ENCODE measurements at regions not wholly inside any gene's neighbourhood (a gene's known extent, or its start where the extent isn't known, plus 50 kb on each side); places are given as distances from the start of the nearest gene placed in this dataset.
"Not testable (repeated sequence)": the region's sequence is repeated elsewhere in the genome, so short reads cannot be mapped to it uniquely, and the experiment has no call there.

- no peak for DNase-seq
These were observed 521.7 kb upstream of the DAB2 start for GRCh38 chr5:39946356-39947045.

DNA sequence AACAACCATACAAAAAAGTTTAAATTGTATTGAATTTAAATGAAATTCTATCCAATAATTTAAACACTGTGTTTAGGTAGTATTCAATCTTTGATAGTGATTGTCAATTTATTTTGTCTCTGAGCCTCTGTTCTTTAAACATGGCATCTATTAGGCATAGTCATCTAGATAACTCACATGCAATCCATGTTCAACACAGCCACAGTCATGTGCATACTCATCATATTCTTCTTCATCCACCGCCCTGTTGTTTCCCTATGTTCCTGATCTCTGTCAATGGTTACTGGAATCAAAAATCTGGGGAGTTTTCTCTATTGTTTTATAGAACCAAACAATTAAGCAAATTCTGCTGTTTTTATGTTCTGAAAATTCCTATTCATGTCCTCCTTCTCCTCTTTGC, 521.1 kb upstream of the DAB2 start:
- no peak for DNase-seq

- no peak for DNase-seq
These were observed 519.0 kb upstream of the DAB2 start for GRCh38 chr5:39943811-39944210.

- DNase-seq, result no peak
These were observed 517.8 kb upstream of the DAB2 start for GRCh38 chr5:39942606-39943005.

GRCh38 chr5:39941416-39941815, 516.6 kb upstream of the DAB2 start:
- no peak for DNase-seq

- DNase-seq, result no peak
These were observed 510.1 kb upstream of the DAB2 start for GRCh38 chr5:39934830-39935229.

DNA sequence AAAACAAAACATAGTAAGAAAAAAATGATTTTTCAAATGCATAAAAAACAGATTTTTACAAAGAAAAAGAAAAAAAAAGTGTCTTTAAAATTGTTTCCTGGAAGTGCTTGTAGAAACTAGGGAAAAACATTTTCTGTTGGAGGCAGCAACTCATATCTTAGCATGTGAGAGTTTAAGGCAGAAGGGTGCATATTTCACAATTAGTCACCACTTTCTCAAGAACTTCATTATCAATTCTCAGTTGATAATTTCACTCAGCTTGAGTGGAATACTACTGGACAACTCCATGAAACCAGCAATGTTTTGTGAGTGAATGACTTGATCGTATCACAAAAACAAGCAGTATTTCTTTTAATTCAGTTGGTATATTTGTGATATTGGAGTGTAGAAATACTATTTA, 508.3 kb upstream of the DAB2 start:
- no peak for DNase-seq

DNA sequence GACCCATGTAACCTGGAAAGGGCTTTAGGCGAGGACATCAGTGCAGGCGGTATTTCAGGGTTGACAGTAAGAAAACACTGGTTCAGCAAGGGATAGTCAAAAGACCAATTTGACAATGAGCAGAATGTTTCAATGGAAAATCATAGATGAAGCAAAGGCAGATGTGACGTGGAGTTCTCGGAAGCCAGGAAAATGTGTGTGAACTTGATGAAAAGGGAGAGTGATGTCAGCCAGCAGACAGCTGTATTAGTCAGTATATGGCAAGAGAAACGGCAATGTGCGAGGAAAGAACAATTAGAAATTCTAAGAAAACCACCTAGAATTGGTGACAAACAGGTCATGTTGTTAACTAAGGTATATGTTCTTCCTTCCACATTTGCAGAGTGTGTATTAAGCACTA, 503.9 kb upstream of the DAB2 start:
- no peak for DNase-seq

DNA sequence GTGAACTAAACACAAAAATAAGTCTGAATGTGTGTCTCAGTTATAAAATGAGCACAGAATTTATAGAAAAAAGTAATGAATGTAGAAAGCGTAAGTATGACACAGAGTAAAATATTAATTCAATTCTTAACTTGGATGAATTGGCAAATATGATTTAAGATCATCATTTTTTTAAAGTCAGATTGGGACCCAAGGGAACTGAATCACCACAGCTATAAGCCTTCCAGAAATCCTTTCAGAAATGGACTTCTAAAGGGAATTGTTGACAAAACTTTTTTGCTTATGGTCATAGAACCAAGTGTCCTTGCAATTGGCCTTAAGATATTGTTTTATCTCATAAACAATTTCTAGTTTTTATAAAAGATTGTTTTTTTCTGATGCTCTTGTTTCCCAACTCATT, 495.1 kb upstream of the DAB2 start:
- DNase-seq, result no peak

DNA sequence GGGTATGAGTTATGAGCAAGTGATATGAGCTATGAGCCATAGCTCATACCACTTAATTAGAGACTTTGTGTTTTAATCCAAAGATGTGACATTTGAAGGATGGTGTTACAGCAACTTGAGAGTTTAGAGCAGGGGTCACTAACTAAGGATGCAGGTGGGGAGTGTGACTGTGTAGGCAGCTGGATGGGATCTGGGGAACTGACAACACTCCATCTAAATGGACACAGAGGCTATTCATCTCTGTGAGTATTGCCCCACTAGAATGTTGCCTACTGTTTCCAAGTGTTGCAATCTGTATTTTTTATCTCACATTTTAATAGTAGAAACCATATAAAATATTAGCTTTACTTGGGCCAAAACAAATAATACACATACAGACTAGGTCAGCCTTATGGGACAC, 488.1 kb upstream of the DAB2 start:
- DNase-seq, result no peak

- not testable (repeated sequence) for DNase-seq
These were observed 482.6 kb upstream of the DAB2 start for GRCh38 chr5:39907267-39907951.

DNA sequence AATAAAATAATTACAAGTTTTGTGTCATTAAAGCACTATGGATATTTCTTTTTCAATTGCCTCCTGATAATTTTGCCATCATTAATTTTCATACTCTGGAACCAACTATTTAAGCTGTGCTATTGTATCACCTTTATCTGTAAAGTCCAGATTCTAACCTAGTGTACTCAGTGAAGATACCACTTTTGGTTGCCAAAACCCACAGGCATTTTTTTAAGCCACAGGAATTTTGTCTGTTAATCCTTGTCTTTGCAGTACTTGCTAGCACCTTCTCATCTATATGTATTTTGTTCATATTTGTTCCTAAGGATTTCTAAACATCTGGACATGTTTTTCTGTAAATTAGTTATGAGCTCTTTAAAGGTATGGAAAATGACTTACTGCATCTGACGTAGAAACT, 481.4 kb upstream of the DAB2 start:
- DNase-seq, result no peak

DNA sequence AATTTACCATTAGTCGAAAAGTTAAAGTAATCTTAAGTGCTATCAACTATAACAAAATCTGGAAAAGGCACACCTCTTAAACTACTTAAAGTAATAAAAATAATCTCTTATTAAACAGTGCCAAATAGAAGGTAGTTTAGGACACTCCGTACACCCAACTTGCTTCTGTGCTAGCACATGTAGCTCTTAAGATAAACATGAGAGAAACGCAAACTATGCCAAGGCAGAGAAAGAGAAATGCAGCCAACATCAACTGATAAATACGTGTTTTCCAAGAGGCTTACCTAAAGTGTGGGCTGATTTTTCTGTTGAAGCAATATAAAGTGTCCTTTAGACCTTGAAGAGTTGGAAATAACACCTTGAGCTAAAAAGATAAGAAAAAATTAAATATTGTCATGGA, 480.6 kb upstream of the DAB2 start:
- DNase-seq, result no peak

DNA sequence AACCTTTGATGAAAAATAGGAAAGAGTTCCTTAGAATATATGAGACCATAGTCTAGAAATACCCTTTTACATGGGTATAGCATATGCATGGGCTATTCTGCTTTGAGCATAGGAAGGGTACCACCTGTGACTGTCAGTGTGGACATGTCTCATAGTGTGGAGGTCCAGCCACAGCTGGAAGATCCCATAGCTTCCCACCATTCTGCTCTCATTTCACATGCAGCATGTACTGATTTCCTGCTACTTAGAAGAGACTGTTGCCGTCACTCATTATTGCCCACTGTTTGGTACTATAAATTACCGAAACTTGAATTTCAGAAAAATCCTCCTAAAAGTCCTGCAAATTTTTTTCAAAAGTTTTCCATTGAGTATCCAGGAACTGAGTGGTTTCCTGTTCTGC, 477.8 kb upstream of the DAB2 start:
- DNase-seq, result no peak

DNA sequence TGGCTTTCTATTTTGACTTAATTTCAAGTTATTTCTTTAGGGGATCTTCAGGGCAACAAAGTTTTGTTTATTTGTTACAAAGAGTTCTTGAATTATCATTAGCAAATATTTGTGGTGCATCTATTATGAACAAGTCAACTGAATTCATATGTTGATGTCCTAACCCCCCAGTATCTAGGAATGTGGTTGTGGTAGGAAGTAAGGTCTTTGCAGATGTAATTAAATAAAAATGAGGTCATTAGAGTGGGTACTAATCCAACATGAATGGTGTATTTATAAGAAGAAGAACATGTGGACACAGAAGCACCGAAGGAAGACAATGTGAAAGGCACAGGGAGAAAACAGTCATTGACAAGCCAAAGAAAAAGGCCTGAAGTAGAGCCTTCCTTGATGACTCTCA, 474.0 kb upstream of the DAB2 start:
- DNase-seq, result no peak

- no peak for DNase-seq
These were observed 471.9 kb upstream of the DAB2 start for GRCh38 chr5:39896706-39897105.

DNA sequence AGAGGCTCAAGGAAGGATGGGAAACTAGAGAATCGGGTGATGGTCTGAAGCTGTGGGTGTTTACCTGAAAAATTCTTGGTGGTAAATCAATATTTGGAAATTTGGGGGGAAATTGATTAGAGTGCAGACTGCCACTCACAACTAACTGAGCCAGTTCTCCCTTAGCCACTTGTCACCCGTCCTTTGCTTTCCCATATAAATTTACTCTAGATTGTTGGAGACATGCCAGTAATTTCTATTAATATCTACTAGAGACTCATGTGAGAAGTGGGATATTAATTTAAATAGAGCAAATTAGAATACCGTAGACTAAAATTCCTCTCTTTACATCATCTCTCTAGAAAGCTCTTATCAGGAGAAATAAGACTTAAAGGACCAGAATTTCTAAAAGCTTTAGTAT, 471.3 kb upstream of the DAB2 start:
- DNase-seq, result no peak

DNA sequence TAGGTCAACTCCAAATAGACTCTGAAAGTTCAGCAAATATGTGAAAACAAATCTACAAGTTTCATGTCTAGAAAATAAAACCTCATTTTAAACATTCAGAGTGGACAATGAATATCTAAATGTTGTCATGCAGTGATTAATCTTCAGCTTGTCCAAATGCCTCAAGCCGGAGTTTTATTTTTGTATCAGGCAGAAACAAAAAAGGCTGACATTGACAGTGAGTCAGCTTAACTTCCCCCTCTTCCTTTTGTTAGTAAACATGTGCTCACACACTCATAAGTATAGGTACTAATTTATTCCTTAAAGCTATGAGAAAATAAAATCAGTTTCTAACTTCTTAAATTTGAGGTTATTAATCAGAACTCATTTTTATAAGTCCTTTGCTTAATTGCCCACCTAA, 467.9 kb upstream of the DAB2 start:
- DNase-seq, result no peak

- no peak for DNase-seq
These were observed 466.6 kb upstream of the DAB2 start for GRCh38 chr5:39891376-39891775.

DNA sequence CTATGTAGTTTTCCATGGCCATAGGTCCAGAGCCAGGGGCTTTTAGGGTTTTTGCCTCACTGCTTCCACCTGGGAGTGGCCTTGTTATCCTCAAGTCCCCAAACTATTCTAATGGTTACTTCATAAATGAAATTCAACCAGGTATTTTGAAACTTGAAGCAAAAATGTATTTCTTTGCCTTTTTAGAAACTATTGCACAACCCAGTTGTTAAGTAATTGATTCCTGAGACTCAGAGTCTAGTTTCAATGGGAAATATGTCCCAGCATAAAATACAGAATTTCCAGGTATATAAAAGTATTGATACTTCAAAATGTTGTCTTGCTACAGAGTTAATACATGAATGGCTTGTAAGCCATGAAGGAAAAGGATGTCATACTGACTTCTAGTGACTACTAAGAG, 456.2 kb upstream of the DAB2 start:
- DNase-seq, result no peak

GRCh38 chr5:39877479-39877878, 452.7 kb upstream of the DAB2 start:
- DNase-seq, result no peak

- DNase-seq, result no peak
These were observed 451.4 kb upstream of the DAB2 start for GRCh38 chr5:39876146-39876545.

DNA sequence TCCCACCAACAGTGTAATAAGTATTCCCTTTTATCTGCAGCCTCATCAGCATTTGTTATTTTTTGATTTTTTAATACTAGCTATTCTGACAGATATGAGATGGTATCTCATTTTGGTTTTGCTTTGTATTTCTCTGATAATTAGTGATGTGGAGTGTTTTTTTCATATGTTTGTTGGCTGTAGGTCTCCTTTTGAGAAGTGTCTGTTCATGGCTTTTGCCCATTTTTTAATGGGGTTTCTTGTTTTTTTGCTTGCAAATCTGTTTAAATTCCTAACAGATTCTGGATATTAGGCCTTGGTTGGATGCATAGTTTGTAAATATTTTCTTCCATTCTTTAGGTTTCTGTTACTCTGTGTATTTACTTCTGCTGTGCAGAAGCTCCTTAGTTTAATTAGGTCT, 445.4 kb upstream of the DAB2 start:
- DNase-seq, result no peak

- no peak for DNase-seq
These were observed 444.6 kb upstream of the DAB2 start for GRCh38 chr5:39869396-39869795.

- no peak for DNase-seq
These were observed 443.1 kb upstream of the DAB2 start for GRCh38 chr5:39867923-39868322.
